Breast epithelium (tissue), 4 donors: ENCODE measurements at regions not wholly inside any gene's neighbourhood (a gene's known extent, or its start where the extent isn't known, plus 50 kb on each side); places are given as distances from the start of the nearest gene placed in this dataset.

Experiments
- DNase-seq, 2 donors: peaks; one replicate each; pipeline ENCODE4 v3.0.0-alpha.2; 2019; ENCODE audit warnings: low spot score in 2 of 2
- H3K27ac ChIP-seq, 2 donors: fragments of 200-600 bp; sonication (generic) in 1 of 2; one replicate each; pipeline ENCODE4 v1.5.1; 2016 to 2019; ENCODE audit warnings: mild to moderate bottlenecking in 1 of 2
- H3K27me3 ChIP-seq, 2 donors: fragments of 200-600 bp; sonication (generic) in 1 of 2; one replicate each; pipeline versions ENCODE4 v1.5.1 to v1.6.0; 2017 to 2019; ENCODE audit warnings: control low read depth in 1 of 2, mild to moderate bottlenecking in 1 of 2
- H3K36me3 ChIP-seq: fragments of 200-600 bp; one replicate; pipeline ENCODE4 v1.5.1; 2019
- H3K4me1 ChIP-seq, 2 donors: fragments of 200-600 bp; sonication (generic); one replicate each; pipeline ENCODE4 v1.5.1; 2016 to 2019; ENCODE audit warnings: control low read depth in 1 of 2
- H3K4me3 ChIP-seq, 3 donors: fragments of 200-600 bp; sonication (generic); 1 replicate in 2 of 3; 2 replicates in 1 of 3; pipeline ENCODE4 v1.5.1; 2016 to 2019; ENCODE audit warnings: mild to moderate bottlenecking in 3 of 3, moderate library complexity in 2 of 3
- H3K9me3 ChIP-seq, 2 donors: fragments of 200-600 bp; sonication (generic) in 1 of 2; one replicate each; pipeline ENCODE4 v1.5.1; 2016 to 2019; ENCODE audit warnings: control low read depth in 1 of 2
- CTCF ChIP-seq, 3 donors: fragments of 450-650 bp; IDR thresholded peaks; one replicate each; pipeline ENCODE4 v1.5.1; 2016 to 2017; ENCODE audit warnings: antibody characterized with exemption in 3 of 3, mild to moderate bottlenecking in 3 of 3, moderate library complexity in 3 of 3
- POLR2A ChIP-seq: fragments of 450-650 bp; IDR thresholded peaks from one replicate; pipeline ENCODE4 v1.6.1; 2016; ENCODE audit warnings: antibody characterized with exemption, mild to moderate bottlenecking, moderate library complexity
- POLR2AphosphoS5 ChIP-seq, 3 donors: sonication (generic); formaldehyde crosslinking; IDR thresholded peaks; one replicate each; pipeline ENCODE4 v1.6.1; 2017; ENCODE audit warnings: antibody characterized with exemption in 3 of 3
- intact Hi-C: fragments of 100-400 bp; cut with DNase I; formaldehyde crosslinking; loops from one replicate; pipeline ENCODE4 v1.15.1; 2023; ENCODE audit warnings: low total_unique reads

- TF ChIP-seq POLR2A, result no peak
- TF ChIP-seq POLR2AphosphoS5 (IDR thresholded peaks at IDR 0.05), result no peak
- TF ChIP-seq CTCF (IDR thresholded peaks at IDR 0.05), result no peak
- H3K36me3 ChIP-seq, result no peaks in the 10 kb centered on the region
- H3K4me1 ChIP-seq, result no peaks in the 10 kb centered on the region
- H3K27ac ChIP-seq, result no peak overlapping the region
- H3K4me3 ChIP-seq, result no peak overlapping the region
- no peaks in the 10 kb centered on the region for H3K9me3 ChIP-seq
- H3K27me3 ChIP-seq, result no peaks in the 10 kb centered on the region
- DNase-seq, result no peak
- intact Hi-C loops, result loop anchor here (10.0 kb wide), 1 partner anchor 333 kb away; no protein-coding TSS in a partner anchor
These were observed 52.6 kb upstream of the RUFY1 start for GRCh38 chr5:179497636-179498340.

DNA sequence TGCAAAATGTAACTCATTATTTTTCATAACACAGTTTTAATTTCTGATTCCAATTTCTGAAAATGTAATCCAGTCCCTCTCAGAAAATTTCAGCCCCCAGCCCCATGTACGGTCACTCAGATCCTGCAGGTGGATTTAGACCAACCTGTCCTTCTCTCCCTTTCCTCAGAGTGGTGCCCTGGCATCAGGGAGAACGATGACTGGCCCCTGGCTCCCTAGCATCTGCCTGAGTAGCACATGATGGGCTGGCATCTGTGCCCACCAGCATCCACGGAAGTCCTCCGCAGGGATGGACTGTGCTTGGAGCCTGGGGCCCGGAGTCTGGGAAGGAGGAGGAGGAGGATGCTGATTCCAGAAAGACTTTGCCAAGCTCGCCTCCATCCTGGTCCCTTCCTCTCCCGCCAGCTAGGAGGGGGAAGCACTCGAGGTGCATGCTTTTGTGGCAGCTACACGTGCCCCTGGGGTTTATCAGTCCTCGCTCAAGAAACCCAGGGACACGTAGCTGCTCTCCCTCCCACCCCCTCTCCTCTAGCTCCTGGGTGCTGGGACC is 54.4 kb upstream of the RUFY1 start:
- H3K4me1 ChIP-seq, result no peaks in the 10 kb centered on the region
- H3K27me3 ChIP-seq, result no peaks in the 10 kb centered on the region
- H3K4me3 ChIP-seq, result no peak overlapping the region
- no peaks in the 10 kb centered on the region for H3K36me3 ChIP-seq
- no peak overlapping the region for H3K27ac ChIP-seq
- TF ChIP-seq CTCF (IDR thresholded peaks at IDR 0.05), result no peak
- no peak for TF ChIP-seq POLR2A
- DNase-seq, result no peak
- intact Hi-C loops, result loop anchor here (10.0 kb wide), 1 partner anchor 331 kb away; no protein-coding TSS in a partner anchor
- H3K9me3 ChIP-seq, result no peaks in the 10 kb centered on the region

- no peaks in the 10 kb centered on the region for H3K27me3 ChIP-seq
- intact Hi-C loops, result loop anchor here (10.0 kb wide), 1 partner anchor 330 kb away; no protein-coding TSS in a partner anchor
- no peak overlapping the region for H3K4me3 ChIP-seq
- no peaks in the 10 kb centered on the region for H3K36me3 ChIP-seq
- no peaks in the 10 kb centered on the region for H3K4me1 ChIP-seq
- TF ChIP-seq POLR2A, result no peak
- TF ChIP-seq CTCF (IDR thresholded peaks at IDR 0.05), result no peak
- no peak for TF ChIP-seq POLR2AphosphoS5 (IDR thresholded peaks at IDR 0.05)
- DNase-seq, result no peak
- no peak overlapping the region for H3K27ac ChIP-seq
- no peaks in the 10 kb centered on the region for H3K9me3 ChIP-seq
These were observed 55.4 kb upstream of the RUFY1 start for GRCh38 chr5:179494774-179495526.

GRCh38 chr5:179488975-179489374 is 61.4 kb upstream of the RUFY1 start:
- Histone ChIP-seq H3K9me3 (no peaks in the 10 kb centered on the region), H3K4me3 (no peak overlapping the region), H3K27ac (no peak overlapping the region), H3K27me3 (no peaks in the 10 kb centered on the region), H3K4me1 (no peaks in the 10 kb centered on the region), H3K36me3 (no peaks in the 10 kb centered on the region)
- TF ChIP-seq CTCF (IDR thresholded peaks at IDR 0.05) (no peak), POLR2AphosphoS5 (IDR thresholded peaks at IDR 0.05) (no peak), POLR2A (no peak)
- intact Hi-C loops, result no loop called here
- no peak for DNase-seq

- TF ChIP-seq CTCF (IDR thresholded peaks at IDR 0.05) (no peak), POLR2AphosphoS5 (IDR thresholded peaks at IDR 0.05) (no peak), POLR2A (no peak)
- Histone ChIP-seq H3K27ac (no peak overlapping the region), H3K4me1 (no peaks in the 10 kb centered on the region), H3K36me3 (no peaks in the 10 kb centered on the region), H3K4me3 (no peak overlapping the region), H3K27me3 (no peaks in the 10 kb centered on the region), H3K9me3 (no peaks in the 10 kb centered on the region)
- no peak for DNase-seq
- intact Hi-C loops, result no loop called here
These were observed 61.9 kb upstream of the RUFY1 start for GRCh38 chr5:179488491-179488890.
